ENCODE measurements at regions not wholly inside any gene's neighbourhood (a gene's known extent, or its start where the extent isn't known, plus 50 kb on each side); places are given as distances from the start of the nearest gene placed in this dataset.

DNA sequence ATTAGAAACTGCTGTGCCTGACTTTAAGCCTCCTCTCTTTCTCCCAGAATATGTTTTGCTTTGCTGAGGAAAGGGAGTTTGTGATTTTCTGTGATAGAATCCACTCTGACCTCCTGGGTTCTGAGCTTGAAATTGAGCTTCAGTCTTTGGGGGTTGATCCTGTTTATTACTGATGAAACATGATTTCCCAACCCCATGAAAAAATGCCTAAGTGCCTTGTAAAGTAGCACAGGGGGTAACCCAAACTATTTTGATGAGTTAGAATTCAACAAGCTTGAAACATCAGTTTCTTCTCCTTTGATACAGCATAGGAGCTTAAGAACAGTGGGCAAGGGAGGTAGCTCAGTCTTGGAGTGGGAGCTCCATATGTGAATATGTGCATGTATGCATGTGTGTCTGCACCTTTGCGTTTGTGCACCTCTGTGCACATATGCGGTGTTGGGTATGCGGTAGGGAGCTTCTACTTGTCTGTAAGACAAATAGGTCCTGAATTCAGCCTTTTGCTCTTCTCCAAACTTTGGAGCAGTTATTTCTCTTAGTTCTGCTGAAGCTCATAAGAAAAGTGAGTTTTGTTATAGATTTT lies 364.6 kb downstream of the OSR1 start:
- TF ChIP-seq POLR2A (IDR thresholded peaks at IDR 0.05) (no peak), POLR2AphosphoS5 (IDR thresholded peaks at IDR 0.05) (no peak), EP300 (IDR thresholded peaks at IDR 0.05) (no peak)
- H3K4me3 ChIP-seq: no peak overlapping the region
- ATAC-seq (ENCODE audit: low FRiP score in 2 of 2): no peak
- 94 to 100% methylated on average over 3 of the region's 3 CpGs for WGBS, 2 donors
- peaks cover 8 to 14% (median 11%) of the 10 kb centered on the region in 4 donors for H3K4me1 ChIP-seq
- no peak overlapping the region for H3K27ac ChIP-seq
- H3K36me3 ChIP-seq: no peaks in the 10 kb centered on the region
- no peaks in the 10 kb centered on the region for H3K9me3 ChIP-seq
- DNase-seq: no peak
- no peaks in the 10 kb centered on the region for H3K27me3 ChIP-seq

DNA sequence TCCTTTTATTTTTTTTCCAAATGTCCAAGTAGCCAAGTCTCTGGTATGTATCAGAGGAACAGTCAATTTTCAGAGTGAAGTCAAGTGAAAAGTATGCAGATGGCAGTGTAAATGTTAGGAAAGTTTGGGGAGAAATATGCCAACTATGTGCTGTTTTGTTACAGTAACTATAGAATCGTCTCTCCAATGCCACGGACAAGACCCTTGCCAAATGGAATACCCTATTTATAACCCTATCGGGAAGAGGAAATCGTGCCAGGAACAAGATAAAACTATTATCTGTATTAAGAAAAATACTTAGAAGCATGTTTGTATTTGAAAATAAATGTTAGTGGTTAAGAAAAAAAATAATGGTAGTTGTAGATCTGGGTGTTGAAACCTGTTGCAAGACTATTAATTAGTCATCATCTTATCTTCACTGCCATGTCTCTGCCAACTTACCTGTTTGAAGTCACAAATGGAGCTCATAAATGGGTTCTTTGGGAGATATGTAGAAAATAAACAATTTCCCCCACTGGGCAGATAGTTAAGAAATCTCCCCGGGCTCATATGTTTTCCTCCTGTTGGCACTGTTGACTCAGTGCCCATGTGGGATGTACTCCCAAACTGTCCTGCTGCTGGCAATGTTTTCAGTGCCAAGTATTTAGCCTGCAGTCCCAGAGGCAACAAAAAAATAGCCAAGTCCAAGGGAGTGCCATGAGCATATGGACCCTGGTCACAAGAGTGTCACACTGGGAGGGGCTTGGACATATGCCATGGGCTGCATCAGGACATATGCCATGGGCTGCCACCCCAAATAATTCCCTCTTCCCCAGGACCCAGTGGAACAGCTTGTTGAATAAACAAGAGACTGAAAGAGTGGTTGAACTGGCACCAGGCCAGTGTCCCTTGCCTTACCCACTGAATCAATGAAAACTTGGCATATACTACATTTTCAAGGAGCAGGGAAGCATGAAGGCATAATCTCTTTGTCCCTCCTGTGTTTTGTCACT lies 366.9 kb downstream of the OSR1 start:
- TF ChIP-seq POLR2A (IDR thresholded peaks at IDR 0.05) (no peak), EP300 (IDR thresholded peaks at IDR 0.05) (no peak), POLR2AphosphoS5 (IDR thresholded peaks at IDR 0.05) (no peak)
- TF ChIP-seq, protein P1, sequence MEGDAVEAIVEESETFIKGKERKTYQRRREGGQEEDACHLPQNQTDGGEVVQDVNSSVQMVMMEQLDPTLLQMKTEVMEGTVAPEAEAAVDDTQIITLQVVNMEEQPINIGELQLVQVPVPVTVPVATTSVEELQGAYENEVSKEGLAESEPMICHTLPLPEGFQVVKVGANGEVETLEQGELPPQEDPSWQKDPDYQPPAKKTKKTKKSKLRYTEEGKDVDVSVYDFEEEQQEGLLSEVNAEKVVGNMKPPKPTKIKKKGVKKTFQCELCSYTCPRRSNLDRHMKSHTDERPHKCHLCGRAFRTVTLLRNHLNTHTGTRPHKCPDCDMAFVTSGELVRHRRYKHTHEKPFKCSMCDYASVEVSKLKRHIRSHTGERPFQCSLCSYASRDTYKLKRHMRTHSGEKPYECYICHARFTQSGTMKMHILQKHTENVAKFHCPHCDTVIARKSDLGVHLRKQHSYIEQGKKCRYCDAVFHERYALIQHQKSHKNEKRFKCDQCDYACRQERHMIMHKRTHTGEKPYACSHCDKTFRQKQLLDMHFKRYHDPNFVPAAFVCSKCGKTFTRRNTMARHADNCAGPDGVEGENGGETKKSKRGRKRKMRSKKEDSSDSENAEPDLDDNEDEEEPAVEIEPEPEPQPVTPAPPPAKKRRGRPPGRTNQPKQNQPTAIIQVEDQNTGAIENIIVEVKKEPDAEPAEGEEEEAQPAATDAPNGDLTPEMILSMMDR (IDR thresholded peaks at IDR 0.05): no peak
- no peaks in the 10 kb centered on the region for H3K36me3 ChIP-seq
- peak overlapping the region in 1 of 4 donors; percentile 49 for H3K27ac ChIP-seq
- DNase-seq (peak in 1 of 2 donors; percentile 68), ATAC-seq (ENCODE audit: low FRiP score in 2 of 2) (peak; percentile 38 to 52)
- WGBS, 2 donors: 21 to 33% methylated on average over 5 of the region's 5 CpGs
- no peak overlapping the region for H3K4me3 ChIP-seq
- no peaks in the 10 kb centered on the region for H3K27me3 ChIP-seq
- H3K4me1 ChIP-seq: peaks cover 8 to 18% (median 13%) of the 10 kb centered on the region in 4 donors
- H3K9me3 ChIP-seq: no peaks in the 10 kb centered on the region

DNA sequence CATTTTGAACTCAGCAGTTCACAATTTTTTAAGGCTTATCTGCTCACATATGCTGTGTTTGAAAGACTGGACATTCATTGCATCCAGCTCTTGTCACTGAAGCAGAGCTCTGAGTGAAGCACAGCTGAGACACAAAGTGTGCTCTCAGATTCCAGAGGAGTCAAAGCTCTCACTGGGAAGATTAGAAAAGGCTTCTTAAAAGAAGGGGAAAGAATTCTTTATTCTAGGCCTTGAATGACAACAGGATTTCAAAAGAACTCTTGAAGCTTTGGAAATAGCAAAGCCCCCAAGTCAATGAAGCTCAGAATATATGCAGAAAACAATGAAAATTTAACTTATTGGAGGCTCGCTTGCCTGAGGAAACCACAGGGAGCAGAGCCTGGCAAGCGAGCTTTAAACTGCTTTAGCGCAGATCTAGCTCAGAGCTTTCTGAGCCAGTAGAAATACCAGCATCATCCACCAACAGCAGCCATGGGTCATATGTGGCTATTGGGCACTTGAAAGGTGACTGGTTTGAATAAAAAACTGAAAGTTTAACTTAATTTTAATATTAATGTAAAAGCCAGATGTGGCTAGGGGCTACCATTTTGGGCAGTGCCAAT lies 369.7 kb downstream of the OSR1 start:
- Histone ChIP-seq H3K4me1 (peaks cover 8 to 18% (median 13%) of the 10 kb centered on the region in 4 donors), H3K4me3 (no peak overlapping the region), H3K36me3 (no peaks in the 10 kb centered on the region), H3K27me3 (no peaks in the 10 kb centered on the region), H3K27ac (peak overlapping the region in 1 of 4 donors; percentile 4), H3K9me3 (no peaks in the 10 kb centered on the region)
- WGBS, 2 donors: 79 to 94% methylated on average over 3 of the region's 3 CpGs
- DNase-seq (no peak), ATAC-seq (ENCODE audit: low FRiP score in 2 of 2) (no peak)
- TF ChIP-seq POLR2AphosphoS5 (IDR thresholded peaks at IDR 0.05) (no peak), POLR2A (IDR thresholded peaks at IDR 0.05) (no peak), EP300 (IDR thresholded peaks at IDR 0.05) (no peak)
- TF ChIP-seq, protein P1 (IDR thresholded peaks at IDR 0.05): no peak

DNA sequence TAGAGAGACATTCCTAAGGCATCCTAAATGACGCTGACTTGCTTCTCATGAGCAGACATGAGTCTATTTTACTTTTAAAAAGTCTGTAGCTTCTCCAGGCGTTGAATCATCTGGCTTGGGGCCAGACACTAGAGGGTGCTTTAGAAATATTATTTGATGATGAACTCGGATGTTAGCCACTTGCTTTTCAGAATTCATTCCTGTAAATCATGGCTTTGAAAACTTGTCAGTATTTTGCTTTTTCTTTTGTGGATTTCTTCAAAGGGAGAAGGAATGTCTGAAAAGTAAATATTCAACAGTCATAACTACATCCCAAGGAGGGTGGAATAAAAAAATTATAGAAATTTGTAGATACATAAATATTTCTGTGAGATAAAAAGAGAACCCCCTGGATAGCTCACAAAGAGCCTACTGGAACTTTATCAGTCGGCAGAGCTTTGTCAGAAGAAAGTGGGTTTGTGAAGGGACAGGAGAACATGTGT lies 370.8 kb downstream of the OSR1 start:
- DNase-seq (peak in 1 of 2 donors; percentile 70), ATAC-seq (ENCODE audit: low FRiP score in 2 of 2) (peak in 1 of 2 donors; percentile 61)
- TF ChIP-seq POLR2A (IDR thresholded peaks at IDR 0.05): no peak
- TF ChIP-seq, protein P1 (IDR thresholded peaks at IDR 0.05): no peak
- 24 to 32% methylated on average over 4 of the region's 4 CpGs for WGBS, 2 donors
- no peak overlapping the region for H3K4me3 ChIP-seq
- no peaks in the 10 kb centered on the region for H3K9me3 ChIP-seq
- no peak overlapping the region for H3K27ac ChIP-seq
- no peaks in the 10 kb centered on the region for H3K36me3 ChIP-seq
- no peaks in the 10 kb centered on the region for H3K27me3 ChIP-seq
- H3K4me1 ChIP-seq: peaks cover 8 to 18% (median 13%) of the 10 kb centered on the region in 4 donors

DNA sequence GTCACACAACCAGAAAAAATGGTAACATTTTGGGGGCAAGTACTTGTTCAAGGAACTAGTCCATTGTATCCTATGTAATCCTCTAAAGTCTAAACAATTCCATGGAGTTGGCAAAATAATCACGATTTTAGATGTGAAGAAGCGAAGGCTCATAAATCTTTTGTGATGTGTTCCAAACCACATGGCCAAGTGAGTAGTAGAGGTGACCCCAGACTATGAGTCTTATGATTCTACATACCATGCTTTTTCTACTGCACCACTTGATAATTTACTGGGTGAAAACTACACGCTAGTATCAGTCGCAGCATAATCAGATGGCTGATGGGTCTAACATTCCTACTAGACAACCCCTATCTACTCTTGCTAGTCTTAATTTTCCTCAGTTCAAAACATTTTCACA lies 371.4 kb downstream of the OSR1 start:
- H3K36me3 ChIP-seq: no peaks in the 10 kb centered on the region
- DNase-seq: no peak
- 88 to 89% methylated on average over 4 of the region's 4 CpGs for WGBS, 2 donors
- no peaks in the 10 kb centered on the region for H3K27me3 ChIP-seq
- H3K27ac ChIP-seq: no peak overlapping the region
- peaks cover 7 to 17% (median 12%) of the 10 kb centered on the region in 4 donors for H3K4me1 ChIP-seq
- no peak overlapping the region for H3K4me3 ChIP-seq
- TF ChIP-seq, protein P1 (IDR thresholded peaks at IDR 0.05): no peak
- no peak for TF ChIP-seq POLR2AphosphoS5 (IDR thresholded peaks at IDR 0.05)
- TF ChIP-seq POLR2A (IDR thresholded peaks at IDR 0.05): no peak
- no peak for ATAC-seq (ENCODE audit: low FRiP score in 2 of 2)
- H3K9me3 ChIP-seq: no peaks in the 10 kb centered on the region

All from upper lobe of left lung (tissue), 6 donors.